ENCODE measurements at regions not wholly inside any gene's neighbourhood (a gene's known extent, or its start where the extent isn't known, plus 50 kb on each side); places are given as distances from the start of the nearest gene placed in this dataset.

GRCh38 chr13:58190577-58190976, 559.0 kb downstream of the PCDH17 start:
- no peak for TF ChIP-seq PATZ1 (CRISPR knock-in tag; IDR thresholded peaks at IDR 0.05; ENCODE audit: borderline replicate concordance)
- TF ChIP-seq ZFP3 (CRISPR knock-in tag; IDR thresholded peaks at IDR 0.05) = no peak
- TF ChIP-seq TSHZ2 (CRISPR knock-in tag; IDR thresholded peaks at IDR 0.05) = no peak
- no peak for TF ChIP-seq CSDC2 (CRISPR knock-in tag; IDR thresholded peaks at IDR 0.05)
- TF ChIP-seq CSRNP3 (CRISPR knock-in tag; IDR thresholded peaks at IDR 0.05) = no peak
- TF ChIP-seq POU6F1 (CRISPR knock-in tag; IDR thresholded peaks at IDR 0.05; ENCODE audit: borderline replicate concordance, low read depth) = no peak
- no peak for TF ChIP-seq ZFP30 (CRISPR knock-in tag; IDR thresholded peaks at IDR 0.05)
- no peak for TF ChIP-seq ARNTL (CRISPR knock-in tag; IDR thresholded peaks at IDR 0.05; ENCODE audit: borderline replicate concordance, low read depth)
- no peak for TF ChIP-seq ZNF565 (CRISPR knock-in tag; conservative IDR thresholded peaks at IDR 0.05; ENCODE audit: low read depth)
- TF ChIP-seq PPARA (CRISPR knock-in tag; IDR thresholded peaks at IDR 0.05; ENCODE audit: borderline replicate concordance) = no peak
- TF ChIP-seq ZNF8 (CRISPR knock-in tag; IDR thresholded peaks at IDR 0.05) = no peak
- TF ChIP-seq RARB (CRISPR knock-in tag; IDR thresholded peaks at IDR 0.05) = no peak
- TF ChIP-seq ZC3H10 (CRISPR knock-in tag; IDR thresholded peaks at IDR 0.05) = no peak
- TF ChIP-seq OSR1 (CRISPR knock-in tag; IDR thresholded peaks at IDR 0.05) = no peak
- TF ChIP-seq SNAI2 (CRISPR knock-in tag; IDR thresholded peaks at IDR 0.05) = no peak
- no peak for TF ChIP-seq GLIS3 (CRISPR knock-in tag; IDR thresholded peaks at IDR 0.05)
- TF ChIP-seq BACH2 (CRISPR knock-in tag; IDR thresholded peaks at IDR 0.05; ENCODE audit: borderline replicate concordance) = no peak
- TF ChIP-seq TCF4 (CRISPR knock-in tag; IDR thresholded peaks at IDR 0.05; ENCODE audit: borderline replicate concordance) = no peak
- TF ChIP-seq TOX (CRISPR knock-in tag; IDR thresholded peaks at IDR 0.05; ENCODE audit: borderline replicate concordance) = no peak
- TF ChIP-seq CREB5 (CRISPR knock-in tag; IDR thresholded peaks at IDR 0.05; ENCODE audit: low read depth) = no peak
- ATAC-seq = no peak

- TF ChIP-seq ISL1 (CRISPR knock-in tag; IDR thresholded peaks at IDR 0.05) = no peak
- TF ChIP-seq ZFP30 (CRISPR knock-in tag; IDR thresholded peaks at IDR 0.05) = no peak
- TF ChIP-seq ZFP3 (CRISPR knock-in tag; IDR thresholded peaks at IDR 0.05) = no peak
- no peak for TF ChIP-seq OSR1 (CRISPR knock-in tag; IDR thresholded peaks at IDR 0.05)
- TF ChIP-seq CREB5 (CRISPR knock-in tag; IDR thresholded peaks at IDR 0.05; ENCODE audit: low read depth) = no peak
- no peak for TF ChIP-seq GLIS3 (CRISPR knock-in tag; IDR thresholded peaks at IDR 0.05)
- TF ChIP-seq RARB (CRISPR knock-in tag; IDR thresholded peaks at IDR 0.05) = no peak
- no peak for TF ChIP-seq ZNF565 (CRISPR knock-in tag; conservative IDR thresholded peaks at IDR 0.05; ENCODE audit: low read depth)
- no peak for TF ChIP-seq ZNF70 (CRISPR knock-in tag; IDR thresholded peaks at IDR 0.05)
- no peak for TF ChIP-seq SNAI2 (CRISPR knock-in tag; IDR thresholded peaks at IDR 0.05)
- TF ChIP-seq BACH2 (CRISPR knock-in tag; IDR thresholded peaks at IDR 0.05; ENCODE audit: borderline replicate concordance) = no peak
- TF ChIP-seq ESRRG (CRISPR knock-in tag; IDR thresholded peaks at IDR 0.05) = no peak
- no peak for TF ChIP-seq CSRNP3 (CRISPR knock-in tag; IDR thresholded peaks at IDR 0.05)
- TF ChIP-seq ZNF8 (CRISPR knock-in tag; IDR thresholded peaks at IDR 0.05) = no peak
- TF ChIP-seq CSDC2 (CRISPR knock-in tag; IDR thresholded peaks at IDR 0.05) = no peak
- no peak for ATAC-seq
Observed at GRCh38 chr13:58191754-58192153, 560.2 kb downstream of the PCDH17 start.

Data from SK-N-SH treated with all-trans-retinoic acid at 6 μM for 48 hours (cell line).